IMR-90 (cell line): ENCODE measurements at regions not wholly inside any gene's neighbourhood (a gene's known extent, or its start where the extent isn't known, plus 50 kb on each side); places are given as distances from the start of the nearest gene placed in this dataset.

Experiments
- ATAC-seq: fragments of 200-7000 bp; cut with Tn5 transposase; 2 replicates; pipeline ENCODE4 v1.9.1; 2020; ENCODE audit warnings: low read depth, mild to moderate bottlenecking, moderate library complexity
- BruUV-seq: library from RNA; stranded (reverse); fragments of 400-500 nt; replicated peaks from 2 replicates; lab custom pipeline; 2021; lab: Mats Ljungman, UMichigan
- CTCF ChIA-PET: fragments of 300-600 bp; formaldehyde crosslinking; extraction: SDS; loops from one replicate; lab custom pipeline; 2021; ENCODE audit warnings: antibody characterized with exemption; lab: Yijun Ruan, JAX
- POLR2A ChIA-PET: fragments of 300-600 bp; sonication (Branson Sonifier 250); formaldehyde crosslinking; loops from one replicate; lab custom pipeline; 2022; ENCODE audit warnings: antibody characterized with exemption; ENCODE audit not compliant: unreplicated experiment; lab: Charles Lee
- DNase-seq: peaks from one replicate; pipeline ENCODE4 v3.0.0; 2013
- H2AFZ ChIP-seq: replicated peaks from 2 replicates; pipeline ENCODE3; 2013; ENCODE audit warnings: low read length, mild to moderate bottlenecking; ENCODE audit not compliant: poor library complexity
- H2AK5ac ChIP-seq: 2 replicates; pipeline ENCODE4 v1.6.1; 2013; ENCODE audit warnings: low read depth, low read length, inconsistent platforms
- H2AK9ac ChIP-seq: replicated peaks from 2 replicates; pipeline ENCODE3; 2013; ENCODE audit warnings: mild to moderate bottlenecking, low read depth, low read length, moderate library complexity; ENCODE audit not compliant: poor library complexity
- H2BK120ac ChIP-seq: 2 replicates; pipeline ENCODE4 v1.6.1; 2013; ENCODE audit warnings: low read depth, low read length, inconsistent platforms
- H2BK15ac ChIP-seq: 3 replicates; pipeline ENCODE4 v1.6.1; 2013; ENCODE audit warnings: low read depth, low read length, inconsistent platforms
- H2BK20ac ChIP-seq: 2 replicates; pipeline ENCODE4 v1.6.1; 2013; ENCODE audit warnings: low read depth, mild to moderate bottlenecking, inconsistent platforms, low read length, moderate library complexity
- H2BK5ac ChIP-seq: 2 replicates; pipeline ENCODE4 v1.6.1; 2013; ENCODE audit warnings: mild to moderate bottlenecking, low read depth, low read length, inconsistent platforms; ENCODE audit not compliant: poor library complexity, severe bottlenecking
- H3K14ac ChIP-seq: replicated peaks from 2 replicates; pipeline ENCODE4 v1.6.1; 2013; ENCODE audit warnings: low read depth, low read length, inconsistent platforms
- H3K18ac ChIP-seq: 2 replicates; pipeline ENCODE4 v1.6.1; 2013; ENCODE audit warnings: low read depth, low read length, control low read depth
- H3K23ac ChIP-seq: 2 replicates; pipeline ENCODE4 v1.6.1; 2013; ENCODE audit warnings: low read depth, low read length, inconsistent platforms
- H3K27ac ChIP-seq: 2 replicates; pipeline ENCODE4 v1.5.1; 2013; ENCODE audit warnings: mild to moderate bottlenecking, control low read depth, low read length; ENCODE audit not compliant: insufficient read depth
- H3K27me3 ChIP-seq: 2 replicates; pipeline ENCODE4 v1.6.1; 2013; ENCODE audit warnings: low read length; ENCODE audit not compliant: control insufficient read depth, insufficient read depth
- H3K36me3 ChIP-seq: 2 replicates; pipeline ENCODE4 v1.6.1; 2013; ENCODE audit warnings: low read length, mixed read lengths; ENCODE audit not compliant: control insufficient read depth, insufficient read depth
- H3K4ac ChIP-seq: 2 replicates; pipeline ENCODE4 v1.6.1; 2013; ENCODE audit warnings: low read depth, low read length, inconsistent platforms
- H3K4me1 ChIP-seq: 2 replicates; pipeline ENCODE4 v1.6.1; 2013; ENCODE audit warnings: low read length, mixed read lengths; ENCODE audit not compliant: control insufficient read depth, insufficient read depth
- H3K4me2 ChIP-seq: 2 replicates; pipeline ENCODE4 v1.6.1; 2013; ENCODE audit warnings: low read depth, mild to moderate bottlenecking, control low read depth, low read length, moderate library complexity
- H3K4me3 ChIP-seq: 2 replicates; pipeline ENCODE4 v1.5.1; 2013; ENCODE audit warnings: low read depth, mild to moderate bottlenecking, control low read depth, low read length, moderate library complexity; ENCODE audit not compliant: insufficient read depth
- H3K56ac ChIP-seq: 2 replicates; pipeline ENCODE4 v1.6.1; 2013; ENCODE audit warnings: low read length, inconsistent platforms; ENCODE audit not compliant: insufficient read depth; ENCODE audit errors: extremely low read depth
- H3K79me1 ChIP-seq, 2 experiments: 2 replicates each; pipeline ENCODE4 v1.6.1; 2013; ENCODE audit warnings: low read length in 2 of 2, inconsistent platforms in 1 of 2, low read depth in 1 of 2
- H3K9ac ChIP-seq: 2 replicates; pipeline ENCODE4 v1.6.1; 2013; ENCODE audit warnings: low read depth, low read length, control low read depth
- H3K9me1 ChIP-seq: 2 replicates; pipeline ENCODE4 v1.6.1; 2013; ENCODE audit warnings: low read length, inconsistent platforms; ENCODE audit not compliant: insufficient read depth
- H3K9me3 ChIP-seq: 2 replicates; pipeline ENCODE4 v1.6.1; 2013; ENCODE audit warnings: low read length; ENCODE audit not compliant: control insufficient read depth, insufficient read depth
- H4K20me1 ChIP-seq: 2 replicates; pipeline ENCODE4 v1.6.1; 2013; ENCODE audit warnings: low read length, inconsistent platforms; ENCODE audit not compliant: insufficient read depth
- H4K5ac ChIP-seq: 2 replicates; pipeline ENCODE4 v1.6.1; 2013; ENCODE audit warnings: mild to moderate bottlenecking, low read depth, low read length, control low read depth
- H4K8ac ChIP-seq, 2 experiments: 2 replicates each; pipeline ENCODE4 v1.6.1; 2013; ENCODE audit warnings: low read depth in 2 of 2, low read length in 2 of 2, control low read depth in 1 of 2, inconsistent platforms in 1 of 2
- H4K91ac ChIP-seq: 2 replicates; pipeline ENCODE4 v1.6.1; 2013; ENCODE audit warnings: low read depth, low read length, inconsistent platforms; ENCODE audit not compliant: insufficient read depth
- ELK1 ChIP-seq: fragments of 150-350 bp; IDR thresholded peaks from 2 replicates; pipeline ENCODE4 v1.6.1; 2016; ENCODE audit warnings: low read depth, mild to moderate bottlenecking, low read length, moderate library complexity, borderline replicate concordance
- FOS ChIP-seq: fragments of 150-350 bp; IDR thresholded peaks from 2 replicates; pipeline ENCODE4 v1.6.1; 2016; ENCODE audit warnings: low read depth, low read length
- WGBS, 2 experiments: methylation state at CpG; one replicate each; pipeline versions ENCODE4 v1.1.5 to v1.1.7; 2013; ENCODE audit warnings: missing lambda C conversion rate in 2 of 2; ENCODE audit not compliant: insufficient read length in 1 of 2; ENCODE audit errors: extremely low coverage in 2 of 2; 5-methylcytosine and 5-hydroxymethylcytosine counted together
- dilution Hi-C: fragments of 300-500 bp; cut with HindIII; formaldehyde crosslinking; loops from one replicate; pipeline ENCODE4 v1.14.3; 2018; ENCODE audit warnings: low sequenced_read_pairs; ENCODE audit not compliant: unreplicated experiment
- in situ Hi-C: fragments of 300-500 bp; cut with MboI; formaldehyde crosslinking; loops from 3 replicates; pipeline ENCODE4 v1.14.3; 2019; ENCODE audit warnings: low sequenced_read_pairs, inconsistent platforms, mixed read lengths
- intact Hi-C: fragments of 100-400 bp; cut with micrococcal nuclease; formaldehyde crosslinking; loops from 2 replicates; pipeline ENCODE4 v1.10.0; 2022

- POLR2A ChIA-PET = no interaction called here
- H3K9me3 ChIP-seq = no peaks in the 10 kb centered on the region
- CTCF ChIA-PET = no interaction called here
- no peak overlapping the region for H2AK5ac ChIP-seq
- no TSS peak for BruUV-seq
- in situ Hi-C loops = no loop called here
- H3K18ac ChIP-seq = peak overlapping the region; percentile 25; the same call in 1 of the 2 replicates
- H3K4ac ChIP-seq = no peak overlapping the region
- no peaks in the 10 kb centered on the region for H3K9me1 ChIP-seq
- no peak overlapping the region for H3K9ac ChIP-seq
- H3K56ac ChIP-seq = no peak overlapping the region
- H4K20me1 ChIP-seq = no peaks in the 10 kb centered on the region
- H3K36me3 ChIP-seq = no peaks in the 10 kb centered on the region
- intact Hi-C loops = no loop called here
- H3K4me3 ChIP-seq = no peak overlapping the region
- no peak overlapping the region for H3K14ac ChIP-seq
- dilution Hi-C loops = no loop called here
- no peak overlapping the region; the same call in 1 of the 2 replicates for H2BK20ac ChIP-seq
- H4K91ac ChIP-seq = no peak overlapping the region
- H3K4me1 ChIP-seq = no peaks in the 10 kb centered on the region
- WGBS, 2 experiments = no CpG with 5 or more reads among the region's 3 CpGs
- no peak overlapping the region for H4K5ac ChIP-seq
- no peaks in the 10 kb centered on the region for H3K27me3 ChIP-seq
- no peak overlapping the region for H3K27ac ChIP-seq
- peak; percentile 32; the same call in 1 of the 2 replicates for TF ChIP-seq FOS
- no peak for TF ChIP-seq ELK1
- peak overlapping the region; percentile 40 for H2BK5ac ChIP-seq
- no peak overlapping the region for H2AK9ac ChIP-seq
- H3K79me1 ChIP-seq = no peaks in the 10 kb centered on the region
- ATAC-seq = peak; percentile 90
- peak; percentile 74 for DNase-seq
- H2BK15ac ChIP-seq = no peak overlapping the region
- H3K4me2 ChIP-seq = peak overlapping the region; percentile 37; the same call in 1 of the 2 replicates
- no peak overlapping the region for H2AFZ ChIP-seq
- H2BK120ac ChIP-seq = no peak overlapping the region
- H4K8ac ChIP-seq = no peak overlapping the region
- H3K23ac ChIP-seq = no peak overlapping the region; the same call in 1 of the 2 replicates
These were observed 304.5 kb downstream of the CBLL2 start for GRCh38 chrX:22577181-22577580.
